Fibroblast of peridontal ligament (primary cell): ENCODE measurements at regions not wholly inside any gene's neighbourhood (a gene's known extent, or its start where the extent isn't known, plus 50 kb on each side); places are given as distances from the start of the nearest gene placed in this dataset.

Experiments used
- DNase-seq: peaks from one replicate; pipeline ENCODE4 v3.0.0-alpha.2; 2010; ENCODE audit errors: extremely low read depth

- DNase-seq: no peak
Measured at GRCh38 chr18:10284540-10285282, 169.7 kb upstream of the APCDD1 start.

GRCh38 chr18:10285283-10285640 lies 169.2 kb upstream of the APCDD1 start:
- DNase-seq: no peak

GRCh38 chr18:10286580-10287150 lies 167.8 kb upstream of the APCDD1 start:
- DNase-seq: no peak

- DNase-seq: no peak
Measured at GRCh38 chr18:10289251-10289650, 165.2 kb upstream of the APCDD1 start.

GRCh38 chr18:10289951-10290637 lies 164.3 kb upstream of the APCDD1 start:
- DNase-seq: no peak

GRCh38 chr18:10290638-10291235 lies 163.7 kb upstream of the APCDD1 start:
- no peak for DNase-seq

- no peak for DNase-seq
Measured at GRCh38 chr18:10291568-10291981, 162.9 kb upstream of the APCDD1 start.

- DNase-seq: no peak
Measured at GRCh38 chr18:10293966-10294365, 160.5 kb upstream of the APCDD1 start.

GRCh38 chr18:10295751-10296150 lies 158.7 kb upstream of the APCDD1 start:
- no peak for DNase-seq

- DNase-seq: no peak
Measured at GRCh38 chr18:10296491-10296890, 157.9 kb upstream of the APCDD1 start.

- DNase-seq: no peak
Measured at GRCh38 chr18:10297086-10297485, 157.3 kb upstream of the APCDD1 start.

- no peak for DNase-seq
Measured at GRCh38 chr18:10298346-10298745, 156.1 kb upstream of the APCDD1 start.

GRCh38 chr18:10299643-10300042 lies 154.8 kb upstream of the APCDD1 start:
- no peak for DNase-seq

GRCh38 chr18:10300739-10301138 lies 153.7 kb upstream of the APCDD1 start:
- no peak for DNase-seq

GRCh38 chr18:10301831-10302483 lies 152.5 kb upstream of the APCDD1 start:
- no peak for DNase-seq

GRCh38 chr18:10303171-10303570 lies 151.3 kb upstream of the APCDD1 start:
- no peak for DNase-seq

GRCh38 chr18:10304853-10305252 lies 149.6 kb upstream of the APCDD1 start:
- peak; percentile 69 for DNase-seq

GRCh38 chr18:10306779-10307178 lies 147.7 kb upstream of the APCDD1 start:
- DNase-seq: no peak

- DNase-seq: no peak
Measured at GRCh38 chr18:10308154-10308553, 146.3 kb upstream of the APCDD1 start.

GRCh38 chr18:10310626-10311025 lies 143.8 kb upstream of the APCDD1 start:
- no peak for DNase-seq

- DNase-seq: no peak
Measured at GRCh38 chr18:10312326-10313015, 142.0 kb upstream of the APCDD1 start.

GRCh38 chr18:10313016-10313342 lies 141.5 kb upstream of the APCDD1 start:
- DNase-seq: no peak
